SK-N-SH treated with all-trans-retinoic acid at 6 μM for 48 hours (cell line): ENCODE measurements at regions not wholly inside any gene's neighbourhood (a gene's known extent, or its start where the extent isn't known, plus 50 kb on each side); places are given as distances from the start of the nearest gene placed in this dataset.

Source experiments
- ATAC-seq: fragments of 200-7000 bp; cut with Tn5 transposase; 3 replicates; pipeline ENCODE4 v1.9.1; 2020; ENCODE audit warnings: mild to moderate bottlenecking, moderate library complexity
- ARNTL ChIP-seq: fragments of 450-650 bp; formaldehyde crosslinking; IDR thresholded peaks from 2 replicates; pipeline ENCODE4 v1.5.0; 2020; ENCODE audit warnings: low read depth, mild to moderate bottlenecking, moderate library complexity, borderline replicate concordance
- BACH2 ChIP-seq: fragments of 250-450 bp; sonication (Bioruptor Pico); IDR thresholded peaks from 2 replicates; pipeline ENCODE4 v1.9.0; 2021; ENCODE audit warnings: mild to moderate bottlenecking, borderline replicate concordance
- CSDC2 ChIP-seq: fragments of 250-450 bp; sonication (Bioruptor Pico); IDR thresholded peaks from 2 replicates; pipeline ENCODE4 v1.5.0; 2020; ENCODE audit warnings: mild to moderate bottlenecking, moderate library complexity
- ESRRG ChIP-seq: fragments of 250-450 bp; sonication (Bioruptor Pico); IDR thresholded peaks from 2 replicates; pipeline ENCODE4 v1.6.1; 2021; ENCODE audit warnings: mild to moderate bottlenecking
- GLIS3 ChIP-seq: fragments of 250-450 bp; sonication (Bioruptor Pico); IDR thresholded peaks from 2 replicates; pipeline ENCODE4 v1.5.0; 2020; ENCODE audit warnings: mild to moderate bottlenecking, moderate library complexity
- ISL1 ChIP-seq: fragments of 250-450 bp; sonication (Bioruptor Pico); IDR thresholded peaks from 2 replicates; pipeline ENCODE4 v2.1.2; 2022; ENCODE audit warnings: mild to moderate bottlenecking, moderate library complexity
- OSR1 ChIP-seq: fragments of 250-450 bp; sonication (Bioruptor Pico); IDR thresholded peaks from 2 replicates; pipeline ENCODE4 v1.8.0; 2022; ENCODE audit warnings: moderate library complexity, mild to moderate bottlenecking, inconsistent platforms
- PPARA ChIP-seq: fragments of 250-450 bp; sonication (Bioruptor Pico); IDR thresholded peaks from 2 replicates; pipeline ENCODE4 v1.5.0; 2020; ENCODE audit warnings: mild to moderate bottlenecking, borderline replicate concordance
- RARB ChIP-seq: fragments of 250-450 bp; sonication (Bioruptor Pico); IDR thresholded peaks from 2 replicates; pipeline ENCODE4 v1.8.0; 2021; ENCODE audit warnings: mild to moderate bottlenecking, moderate library complexity
- SNAI2 ChIP-seq: fragments of 250-450 bp; sonication (Bioruptor Pico); IDR thresholded peaks from 2 replicates; pipeline ENCODE4 v1.5.0; 2020; ENCODE audit warnings: mild to moderate bottlenecking, moderate library complexity
- TOX ChIP-seq: fragments of 250-450 bp; sonication (Bioruptor Pico); IDR thresholded peaks from 2 replicates; pipeline ENCODE4 v1.8.0; 2021; ENCODE audit warnings: mild to moderate bottlenecking, moderate library complexity, borderline replicate concordance
- ZC3H10 ChIP-seq: fragments of 250-450 bp; sonication (Bioruptor Pico); IDR thresholded peaks from 2 replicates; pipeline ENCODE4 v1.5.1; 2021; ENCODE audit warnings: mild to moderate bottlenecking, moderate library complexity
- ZFP30 ChIP-seq: fragments of 450-650 bp; formaldehyde crosslinking; IDR thresholded peaks from 2 replicates; pipeline ENCODE4 v1.5.0; 2022; ENCODE audit warnings: mild to moderate bottlenecking, moderate library complexity
- ZNF565 ChIP-seq: fragments of 450-650 bp; formaldehyde crosslinking; conservative IDR thresholded peaks from 2 replicates; pipeline ENCODE4 v1.5.0; 2020; ENCODE audit warnings: low read depth, mild to moderate bottlenecking, moderate library complexity
- ZNF70 ChIP-seq: fragments of 450-650 bp; formaldehyde crosslinking; IDR thresholded peaks from 2 replicates; pipeline ENCODE4 v1.5.0; 2020; ENCODE audit warnings: mild to moderate bottlenecking, moderate library complexity
- ZNF8 ChIP-seq: fragments of 450-650 bp; formaldehyde crosslinking; IDR thresholded peaks from 2 replicates; pipeline ENCODE4 v1.5.0; 2020; ENCODE audit warnings: mild to moderate bottlenecking, moderate library complexity
- TF ChIP-seq, protein P1 (sequence below): fragments of 250-450 bp; sonication (Bioruptor Pico); IDR thresholded peaks from 2 replicates; pipeline ENCODE4 v1.5.1; 2020; ENCODE audit warnings: low read depth, mild to moderate bottlenecking, moderate library complexity
- TF ChIP-seq, protein P2 (sequence below): fragments of 250-450 bp; sonication (Bioruptor Pico); IDR thresholded peaks from 2 replicates; pipeline ENCODE4 v1.5.0; 2020; ENCODE audit warnings: mild to moderate bottlenecking, moderate library complexity
- TF ChIP-seq, protein P3 (sequence below): fragments of 250-450 bp; sonication (Bioruptor Pico); IDR thresholded peaks from 2 replicates; pipeline ENCODE4 v1.8.0; 2020; ENCODE audit warnings: mild to moderate bottlenecking, moderate library complexity, borderline replicate concordance
- TF ChIP-seq, protein P4 (sequence below): fragments of 250-450 bp; sonication (Bioruptor Pico); IDR thresholded peaks from 2 replicates; pipeline ENCODE4 v1.8.0; 2021; ENCODE audit warnings: low read depth, mild to moderate bottlenecking, moderate library complexity, borderline replicate concordance
- TF ChIP-seq, protein P5 (sequence below): fragments of 250-450 bp; sonication (Bioruptor Pico); IDR thresholded peaks from 2 replicates; pipeline ENCODE4 v1.5.1; 2021; ENCODE audit warnings: mild to moderate bottlenecking, moderate library complexity

DNA sequence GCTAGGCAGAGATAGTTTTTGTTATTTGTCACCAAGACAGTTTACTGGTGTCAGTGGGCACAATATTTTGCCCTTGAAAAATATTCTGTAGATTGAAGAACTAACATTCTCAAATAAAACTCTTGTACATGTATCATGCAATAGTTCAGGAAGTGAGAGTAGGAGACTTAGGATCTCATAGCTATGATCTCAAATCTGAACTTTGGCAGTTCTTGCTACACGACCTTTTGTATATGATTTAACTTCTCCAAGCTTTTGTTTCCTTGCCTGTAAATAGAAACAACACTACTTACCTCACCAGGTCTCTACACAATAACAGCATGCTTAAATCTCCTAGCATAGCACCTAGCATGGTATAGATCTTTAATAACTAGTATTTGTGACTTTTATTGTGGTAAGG, 219.9 kb downstream of the ICOS start:
- ATAC-seq = no peak
- TF ChIP-seq GLIS3 (CRISPR knock-in tag) = no peak
- TF ChIP-seq ZFP30 (CRISPR knock-in tag) = no peak

DNA sequence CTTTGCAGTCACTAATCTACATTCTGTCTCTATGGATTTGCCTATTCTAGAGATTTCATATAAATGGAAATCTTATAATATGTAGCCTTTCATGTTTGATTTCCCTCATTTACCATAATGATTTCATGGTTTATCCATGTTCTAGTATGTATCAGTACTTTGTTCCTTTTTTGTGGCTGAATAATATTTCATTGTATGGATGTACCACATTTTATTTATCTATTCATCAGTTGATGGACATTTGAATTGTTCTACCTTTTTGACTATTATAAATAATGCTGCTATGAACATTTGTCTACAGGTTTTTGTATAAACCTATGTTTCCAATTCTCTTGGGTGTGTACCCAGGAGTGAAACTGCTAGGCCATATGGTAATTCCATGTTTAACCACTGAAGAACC, 221.1 kb downstream of the ICOS start:
- no peak for ATAC-seq
- TF ChIP-seq, protein P1, sequence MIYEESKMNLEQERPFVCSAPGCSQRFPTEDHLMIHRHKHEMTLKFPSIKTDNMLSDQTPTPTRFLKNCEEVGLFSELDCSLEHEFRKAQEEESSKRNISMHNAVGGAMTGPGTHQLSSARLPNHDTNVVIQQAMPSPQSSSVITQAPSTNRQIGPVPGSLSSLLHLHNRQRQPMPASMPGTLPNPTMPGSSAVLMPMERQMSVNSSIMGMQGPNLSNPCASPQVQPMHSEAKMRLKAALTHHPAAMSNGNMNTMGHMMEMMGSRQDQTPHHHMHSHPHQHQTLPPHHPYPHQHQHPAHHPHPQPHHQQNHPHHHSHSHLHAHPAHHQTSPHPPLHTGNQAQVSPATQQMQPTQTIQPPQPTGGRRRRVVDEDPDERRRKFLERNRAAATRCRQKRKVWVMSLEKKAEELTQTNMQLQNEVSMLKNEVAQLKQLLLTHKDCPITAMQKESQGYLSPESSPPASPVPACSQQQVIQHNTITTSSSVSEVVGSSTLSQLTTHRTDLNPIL (CRISPR knock-in tag) = no peak
- peak; percentile 96 for TF ChIP-seq ZNF8 (CRISPR knock-in tag)

DNA sequence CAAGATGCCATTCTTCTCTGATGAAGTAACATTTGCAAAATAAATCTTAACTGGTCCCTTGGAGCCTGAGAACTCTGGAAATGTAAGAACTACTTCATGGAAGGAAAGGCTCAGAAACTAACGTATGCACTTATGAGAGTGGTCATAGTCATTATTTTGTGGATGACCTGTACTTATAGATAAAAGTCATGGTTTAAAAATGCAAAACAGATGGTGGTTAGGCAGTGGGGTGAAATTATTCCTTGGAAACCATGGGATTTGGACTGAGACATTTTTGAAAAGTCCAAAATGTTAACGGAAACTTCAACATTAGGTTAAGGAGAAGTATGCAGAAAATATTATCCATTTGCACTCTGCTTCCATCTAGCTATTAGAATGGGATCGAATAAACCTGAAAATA, 223.0 kb downstream of the ICOS start:
- ATAC-seq = no peak
- TF ChIP-seq ARNTL (no peak), CSDC2 (CRISPR knock-in tag) (no peak), ZFP30 (CRISPR knock-in tag) (no peak), ZNF70 (CRISPR knock-in tag) (no peak), OSR1 (no peak), BACH2 (CRISPR knock-in tag) (no peak), ESRRG (CRISPR knock-in tag) (no peak), ZC3H10 (no peak), ZNF565 (CRISPR knock-in tag) (no peak), ISL1 (no peak), SNAI2 (no peak), GLIS3 (CRISPR knock-in tag) (no peak), PPARA (CRISPR knock-in tag) (no peak), TOX (CRISPR knock-in tag) (no peak), RARB (CRISPR knock-in tag) (no peak)
- TF ChIP-seq, protein P2, sequence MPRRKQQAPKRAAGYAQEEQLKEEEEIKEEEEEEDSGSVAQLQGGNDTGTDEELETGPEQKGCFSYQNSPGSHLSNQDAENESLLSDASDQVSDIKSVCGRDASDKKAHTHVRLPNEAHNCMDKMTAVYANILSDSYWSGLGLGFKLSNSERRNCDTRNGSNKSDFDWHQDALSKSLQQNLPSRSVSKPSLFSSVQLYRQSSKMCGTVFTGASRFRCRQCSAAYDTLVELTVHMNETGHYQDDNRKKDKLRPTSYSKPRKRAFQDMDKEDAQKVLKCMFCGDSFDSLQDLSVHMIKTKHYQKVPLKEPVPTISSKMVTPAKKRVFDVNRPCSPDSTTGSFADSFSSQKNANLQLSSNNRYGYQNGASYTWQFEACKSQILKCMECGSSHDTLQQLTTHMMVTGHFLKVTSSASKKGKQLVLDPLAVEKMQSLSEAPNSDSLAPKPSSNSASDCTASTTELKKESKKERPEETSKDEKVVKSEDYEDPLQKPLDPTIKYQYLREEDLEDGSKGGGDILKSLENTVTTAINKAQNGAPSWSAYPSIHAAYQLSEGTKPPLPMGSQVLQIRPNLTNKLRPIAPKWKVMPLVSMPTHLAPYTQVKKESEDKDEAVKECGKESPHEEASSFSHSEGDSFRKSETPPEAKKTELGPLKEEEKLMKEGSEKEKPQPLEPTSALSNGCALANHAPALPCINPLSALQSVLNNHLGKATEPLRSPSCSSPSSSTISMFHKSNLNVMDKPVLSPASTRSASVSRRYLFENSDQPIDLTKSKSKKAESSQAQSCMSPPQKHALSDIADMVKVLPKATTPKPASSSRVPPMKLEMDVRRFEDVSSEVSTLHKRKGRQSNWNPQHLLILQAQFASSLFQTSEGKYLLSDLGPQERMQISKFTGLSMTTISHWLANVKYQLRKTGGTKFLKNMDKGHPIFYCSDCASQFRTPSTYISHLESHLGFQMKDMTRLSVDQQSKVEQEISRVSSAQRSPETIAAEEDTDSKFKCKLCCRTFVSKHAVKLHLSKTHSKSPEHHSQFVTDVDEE (CRISPR knock-in tag) = no peak
- TF ChIP-seq, protein P3, sequence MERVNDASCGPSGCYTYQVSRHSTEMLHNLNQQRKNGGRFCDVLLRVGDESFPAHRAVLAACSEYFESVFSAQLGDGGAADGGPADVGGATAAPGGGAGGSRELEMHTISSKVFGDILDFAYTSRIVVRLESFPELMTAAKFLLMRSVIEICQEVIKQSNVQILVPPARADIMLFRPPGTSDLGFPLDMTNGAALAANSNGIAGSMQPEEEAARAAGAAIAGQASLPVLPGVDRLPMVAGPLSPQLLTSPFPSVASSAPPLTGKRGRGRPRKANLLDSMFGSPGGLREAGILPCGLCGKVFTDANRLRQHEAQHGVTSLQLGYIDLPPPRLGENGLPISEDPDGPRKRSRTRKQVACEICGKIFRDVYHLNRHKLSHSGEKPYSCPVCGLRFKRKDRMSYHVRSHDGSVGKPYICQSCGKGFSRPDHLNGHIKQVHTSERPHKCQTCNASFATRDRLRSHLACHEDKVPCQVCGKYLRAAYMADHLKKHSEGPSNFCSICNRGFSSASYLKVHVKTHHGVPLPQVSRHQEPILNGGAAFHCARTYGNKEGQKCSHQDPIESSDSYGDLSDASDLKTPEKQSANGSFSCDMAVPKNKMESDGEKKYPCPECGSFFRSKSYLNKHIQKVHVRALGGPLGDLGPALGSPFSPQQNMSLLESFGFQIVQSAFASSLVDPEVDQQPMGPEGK = no peak
- TF ChIP-seq, protein P4, sequence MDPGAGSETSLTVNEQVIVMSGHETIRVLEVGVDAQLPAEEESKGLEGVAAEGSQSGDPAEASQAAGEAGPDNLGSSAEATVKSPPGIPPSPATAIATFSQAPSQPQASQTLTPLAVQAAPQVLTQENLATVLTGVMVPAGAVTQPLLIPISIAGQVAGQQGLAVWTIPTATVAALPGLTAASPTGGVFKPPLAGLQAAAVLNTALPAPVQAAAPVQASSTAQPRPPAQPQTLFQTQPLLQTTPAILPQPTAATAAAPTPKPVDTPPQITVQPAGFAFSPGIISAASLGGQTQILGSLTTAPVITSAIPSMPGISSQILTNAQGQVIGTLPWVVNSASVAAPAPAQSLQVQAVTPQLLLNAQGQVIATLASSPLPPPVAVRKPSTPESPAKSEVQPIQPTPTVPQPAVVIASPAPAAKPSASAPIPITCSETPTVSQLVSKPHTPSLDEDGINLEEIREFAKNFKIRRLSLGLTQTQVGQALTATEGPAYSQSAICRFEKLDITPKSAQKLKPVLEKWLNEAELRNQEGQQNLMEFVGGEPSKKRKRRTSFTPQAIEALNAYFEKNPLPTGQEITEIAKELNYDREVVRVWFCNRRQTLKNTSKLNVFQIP (CRISPR knock-in tag) = no peak

DNA sequence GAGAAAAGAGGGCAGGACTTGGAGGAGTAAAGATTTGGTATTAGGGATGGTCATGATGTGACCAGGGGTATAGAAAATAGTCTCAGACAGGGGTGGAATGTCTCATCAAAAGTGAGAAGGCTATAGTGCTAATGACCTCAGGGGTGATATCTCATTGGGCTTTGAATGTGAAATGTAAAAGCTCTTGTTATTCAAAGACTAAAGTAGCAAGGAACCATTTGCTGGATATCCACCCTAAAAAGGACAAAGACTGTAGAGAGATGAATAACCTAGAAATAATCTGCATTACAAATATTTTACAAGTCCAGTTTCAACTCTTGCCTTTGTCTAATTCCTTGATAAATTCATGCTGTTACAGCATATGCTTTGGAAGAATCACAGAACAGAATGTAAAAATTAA, 224.4 kb downstream of the ICOS start:
- no peak for ATAC-seq
- TF ChIP-seq, protein P3 = no peak
- TF ChIP-seq RARB (CRISPR knock-in tag) = no peak
- no peak for TF ChIP-seq ZC3H10
- no peak for TF ChIP-seq GLIS3 (CRISPR knock-in tag)
- TF ChIP-seq ISL1 = no peak
- TF ChIP-seq, protein P1 (CRISPR knock-in tag) = no peak
- no peak for TF ChIP-seq TOX (CRISPR knock-in tag)
- TF ChIP-seq, protein P5, sequence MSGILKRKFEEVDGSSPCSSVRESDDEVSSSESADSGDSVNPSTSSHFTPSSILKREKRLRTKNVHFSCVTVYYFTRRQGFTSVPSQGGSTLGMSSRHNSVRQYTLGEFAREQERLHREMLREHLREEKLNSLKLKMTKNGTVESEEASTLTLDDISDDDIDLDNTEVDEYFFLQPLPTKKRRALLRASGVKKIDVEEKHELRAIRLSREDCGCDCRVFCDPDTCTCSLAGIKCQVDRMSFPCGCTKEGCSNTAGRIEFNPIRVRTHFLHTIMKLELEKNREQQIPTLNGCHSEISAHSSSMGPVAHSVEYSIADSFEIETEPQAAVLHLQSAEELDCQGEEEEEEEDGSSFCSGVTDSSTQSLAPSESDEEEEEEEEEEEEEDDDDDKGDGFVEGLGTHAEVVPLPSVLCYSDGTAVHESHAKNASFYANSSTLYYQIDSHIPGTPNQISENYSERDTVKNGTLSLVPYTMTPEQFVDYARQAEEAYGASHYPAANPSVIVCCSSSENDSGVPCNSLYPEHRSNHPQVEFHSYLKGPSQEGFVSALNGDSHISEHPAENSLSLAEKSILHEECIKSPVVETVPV = no peak
- TF ChIP-seq OSR1 = no peak
- TF ChIP-seq ESRRG (CRISPR knock-in tag) = no peak
- no peak for TF ChIP-seq BACH2 (CRISPR knock-in tag)
- TF ChIP-seq, protein P2 (CRISPR knock-in tag) = no peak
- TF ChIP-seq CSDC2 (CRISPR knock-in tag) = no peak
